Endodermal cell (in vitro differentiated cells): ENCODE measurements at regions not wholly inside any gene's neighbourhood (a gene's known extent, or its start where the extent isn't known, plus 50 kb on each side); places are given as distances from the start of the nearest gene placed in this dataset.
A peak's percentile ranks its signal among the peaks of the same experiment; 100 is the strongest.

Experiments used
- DNase-seq: peaks from one replicate; pipeline ENCODE4 v3.0.0-alpha.2; 2017
- H3K27ac ChIP-seq: 2 replicates; pipeline ENCODE4 v1.5.1; 2013; ENCODE audit warnings: mild to moderate bottlenecking, low read depth, low read length, moderate library complexity
- H3K27me3 ChIP-seq: 2 replicates; pipeline ENCODE4 v1.6.1; 2013; ENCODE audit warnings: mild to moderate bottlenecking, low read length, moderate library complexity; ENCODE audit not compliant: insufficient read depth, control insufficient read depth, poor library complexity, severe bottlenecking
- H3K36me3 ChIP-seq: 2 replicates; pipeline ENCODE4 v1.7.0; 2013; ENCODE audit warnings: mild to moderate bottlenecking, low read length, moderate library complexity; ENCODE audit not compliant: control insufficient read depth, insufficient read depth
- H3K4me1 ChIP-seq: one replicate; pipeline ENCODE4 v1.7.0; 2013; ENCODE audit warnings: low read length; ENCODE audit not compliant: control insufficient read depth, insufficient read depth
- H3K4me3 ChIP-seq: 2 replicates; pipeline ENCODE4 v1.5.1; 2013; ENCODE audit warnings: mild to moderate bottlenecking, low read length, moderate library complexity
- H3K9ac ChIP-seq: 2 replicates; pipeline ENCODE4 v1.6.1; 2013; ENCODE audit warnings: mild to moderate bottlenecking, low read length, moderate library complexity; ENCODE audit not compliant: poor library complexity, severe bottlenecking; ENCODE audit errors: extremely low read depth
- H3K9me3 ChIP-seq: 2 replicates; pipeline ENCODE4 v1.6.1; 2013; ENCODE audit warnings: mild to moderate bottlenecking, low read length, moderate library complexity; ENCODE audit not compliant: control insufficient read depth
- H3K27ac Mint-ChIP-seq: 2 replicates; pipeline ENCODE4 v1.8.0; 2020; ENCODE audit warnings: mixed read lengths
- H3K27me3 Mint-ChIP-seq: 2 replicates; pipeline ENCODE4 v1.8.0; 2021; ENCODE audit warnings: mild to moderate bottlenecking, mixed read lengths; ENCODE audit not compliant: insufficient read depth
- H3K36me3 Mint-ChIP-seq: 2 replicates; pipeline ENCODE4 v1.8.0; 2020; ENCODE audit warnings: low read depth, mixed read lengths
- H3K4me1 Mint-ChIP-seq: 2 replicates; pipeline ENCODE4 v1.8.0; 2020; ENCODE audit warnings: mixed read lengths
- H3K4me3 Mint-ChIP-seq: 2 replicates; pipeline ENCODE4 v1.8.0; 2020; ENCODE audit warnings: mild to moderate bottlenecking, moderate library complexity, mixed read lengths
- H3K9me3 Mint-ChIP-seq: 2 replicates; pipeline ENCODE4 v1.8.0; 2020; ENCODE audit warnings: mild to moderate bottlenecking, mixed read lengths
- CTCF ChIP-seq: fragments of 200-600 bp; sonication (generic); conservative IDR thresholded peaks from 2 replicates; pipeline ENCODE4 v1.5.0; 2021; ENCODE audit warnings: antibody characterized with exemption, mild to moderate bottlenecking
- WGBS, 2 experiments: methylation state at CpG; one replicate each; pipeline versions ENCODE4 v1.1.5 to v1.1.7; 2013; ENCODE audit warnings: missing lambda C conversion rate in 2 of 2, mixed read lengths in 1 of 2; ENCODE audit not compliant: insufficient coverage in 1 of 2, insufficient read length in 1 of 2; 5-methylcytosine and 5-hydroxymethylcytosine counted together

GRCh38 chr3:124442463-124442862, 287.8 kb upstream of the UMPS start:
- Mint-ChIP-seq H3K36me3 (no peaks in the 10 kb centered on the region), H3K27me3 (no peaks in the 10 kb centered on the region), H3K27ac (no peak overlapping the region), H3K4me1 (peaks cover 14% of the 10 kb centered on the region), H3K4me3 (no peak overlapping the region), H3K9me3 (no peaks in the 10 kb centered on the region)
- Histone ChIP-seq H3K27ac (no peak overlapping the region), H3K36me3 (no peaks in the 10 kb centered on the region), H3K9me3 (no peaks in the 10 kb centered on the region), H3K9ac (no peak overlapping the region), H3K27me3 (no peaks in the 10 kb centered on the region), H3K4me3 (no peak overlapping the region), H3K4me1 (no peaks in the 10 kb centered on the region)
- peak; percentile 46 for TF ChIP-seq CTCF
- DNase-seq, result no peak
- WGBS, 2 experiments, result 88 to 89% methylated on average over 1 to 2 of the region's 2 CpGs

- Mint-ChIP-seq H3K27ac (no peak overlapping the region), H3K27me3 (no peaks in the 10 kb centered on the region), H3K4me3 (no peak overlapping the region), H3K4me1 (peaks cover 13% of the 10 kb centered on the region), H3K36me3 (no peaks in the 10 kb centered on the region), H3K9me3 (no peaks in the 10 kb centered on the region)
- H3K9me3 ChIP-seq, result no peaks in the 10 kb centered on the region
- no peak overlapping the region for H3K4me3 ChIP-seq
- 94% methylated on average over 1 of the region's 1 CpG; no CpG with 5 or more reads in 1 of the 2 experiments for WGBS, 2 experiments
- no peaks in the 10 kb centered on the region for H3K36me3 ChIP-seq
- DNase-seq, result no peak
- H3K27me3 ChIP-seq, result no peaks in the 10 kb centered on the region
- TF ChIP-seq CTCF, result no peak
- H3K9ac ChIP-seq, result no peak overlapping the region
- H3K27ac ChIP-seq, result no peak overlapping the region
- no peaks in the 10 kb centered on the region for H3K4me1 ChIP-seq
These were observed 286.8 kb upstream of the UMPS start for GRCh38 chr3:124443446-124443845.

- H3K4me1 ChIP-seq, result no peaks in the 10 kb centered on the region
- no peaks in the 10 kb centered on the region for H3K36me3 Mint-ChIP-seq
These were observed 286.2 kb upstream of the UMPS start for GRCh38 chr3:124444075-124444474.

More at GRCh38 chr3:124444075-124444474, 286.2 kb upstream of the UMPS start:
- no peak for TF ChIP-seq CTCF
- Histone ChIP-seq H3K36me3 (no peaks in the 10 kb centered on the region), H3K4me3 (no peak overlapping the region), H3K9ac (no peak overlapping the region), H3K9me3 (no peaks in the 10 kb centered on the region), H3K27me3 (no peaks in the 10 kb centered on the region), H3K27ac (no peak overlapping the region)
- WGBS, 2 experiments, result 85 to 88% methylated on average over 2 of the region's 2 CpGs
- Mint-ChIP-seq H3K4me3 (no peak overlapping the region), H3K27me3 (no peaks in the 10 kb centered on the region), H3K27ac (no peak overlapping the region), H3K9me3 (no peaks in the 10 kb centered on the region), H3K4me1 (peaks cover 7% of the 10 kb centered on the region)
- no peak for DNase-seq
